Stimulated activated CD4-positive, alpha-beta T cell treated with anti-CD3 and anti-CD28 coated beads, Interleukin-15, amount 100 ng/mL, for 1 hour (primary cell): ENCODE measurements at regions not wholly inside any gene's neighbourhood (a gene's known extent, or its start where the extent isn't known, plus 50 kb on each side); places are given as distances from the start of the nearest gene placed in this dataset.

Source experiments
- DNase-seq, 2 donors: peaks; one replicate each; pipeline ENCODE4 v3.0.0-alpha.2; 2020; ENCODE audit warnings: low read depth in 1 of 2, low spot score in 1 of 2

GRCh38 chr12:92331383-92331782 lies 185.7 kb upstream of the BTG1 start:
- no peak for DNase-seq

GRCh38 chr12:92330654-92331053 lies 185.0 kb upstream of the BTG1 start:
- DNase-seq = no peak

- no peak for DNase-seq
These were observed 181.2 kb upstream of the BTG1 start for GRCh38 chr12:92326877-92327276.

- DNase-seq = no peak
These were observed 179.3 kb upstream of the BTG1 start for GRCh38 chr12:92324849-92325500.

GRCh38 chr12:92312463-92312964 lies 166.9 kb upstream of the BTG1 start:
- DNase-seq = no peak

- DNase-seq = no peak
These were observed 158.9 kb upstream of the BTG1 start for GRCh38 chr12:92304371-92305055.

- DNase-seq = no peak
These were observed 156.6 kb upstream of the BTG1 start for GRCh38 chr12:92302041-92302829.

- no peak for DNase-seq
These were observed 155.7 kb upstream of the BTG1 start for GRCh38 chr12:92301356-92301755.

GRCh38 chr12:92300777-92301176 lies 155.1 kb upstream of the BTG1 start:
- no peak for DNase-seq

- DNase-seq = no peak
These were observed 154.1 kb upstream of the BTG1 start for GRCh38 chr12:92299744-92300143.

GRCh38 chr12:92299344-92299743 lies 153.7 kb upstream of the BTG1 start:
- DNase-seq = no peak

GRCh38 chr12:92297932-92298696 lies 152.5 kb upstream of the BTG1 start:
- no peak for DNase-seq

GRCh38 chr12:92297405-92297804 lies 151.8 kb upstream of the BTG1 start:
- no peak for DNase-seq

GRCh38 chr12:92295523-92295922 lies 149.9 kb upstream of the BTG1 start:
- DNase-seq = no peak

- DNase-seq = no peak
These were observed 149.2 kb upstream of the BTG1 start for GRCh38 chr12:92294676-92295440.

- no peak for DNase-seq
These were observed 146.4 kb upstream of the BTG1 start for GRCh38 chr12:92292016-92292415.

GRCh38 chr12:92290886-92291285 lies 145.2 kb upstream of the BTG1 start:
- DNase-seq = no peak

GRCh38 chr12:92290350-92290695 lies 144.7 kb upstream of the BTG1 start:
- no peak for DNase-seq

- DNase-seq = no peak
These were observed 144.1 kb upstream of the BTG1 start for GRCh38 chr12:92289629-92290349.

GRCh38 chr12:92288561-92288960 lies 142.9 kb upstream of the BTG1 start:
- no peak for DNase-seq
